Testis (tissue), 2 donors: ENCODE measurements at regions not wholly inside any gene's neighbourhood (a gene's known extent, or its start where the extent isn't known, plus 50 kb on each side); places are given as distances from the start of the nearest gene placed in this dataset.

Experiments used
- CTCF ChIP-seq, 3 experiments: fragments of 450-650 bp in 2 of 3; fragments of 200-600 bp in 1 of 3; sonication (generic) in 1 of 3; IDR thresholded peaks; one replicate each; pipeline ENCODE4 v1.5.1; 2016 to 2019; ENCODE audit warnings: antibody characterized with exemption in 3 of 3, mild to moderate bottlenecking in 2 of 3, moderate library complexity in 1 of 3
- POLR2A ChIP-seq: fragments of 450-650 bp; IDR thresholded peaks from one replicate; pipeline ENCODE4 v1.6.1; 2017; ENCODE audit warnings: antibody characterized with exemption, mild to moderate bottlenecking, moderate library complexity

GRCh38 chr12:115752913-115753726 is 524.4 kb downstream of the MED13L start:
- TF ChIP-seq CTCF (IDR thresholded peaks at IDR 0.05), result peak; percentile 58 to 67 (median 65)
- no peak for TF ChIP-seq POLR2A
